ENCODE measurements at regions not wholly inside any gene's neighbourhood (a gene's known extent, or its start where the extent isn't known, plus 50 kb on each side); places are given as distances from the start of the nearest gene placed in this dataset.
"Not testable (repeated sequence)": the region's sequence is repeated elsewhere in the genome, so short reads cannot be mapped to it uniquely, and the experiment has no call there.

- TF ChIP-seq CTCF (IDR thresholded peaks at IDR 0.05; ENCODE audit: low read depth, low read length, poor library complexity, severe bottlenecking); EZH2phosphoT487 (IDR thresholded peaks at IDR 0.05; ENCODE audit: borderline replicate concordance, low read length): not testable (repeated sequence)
These were observed 148.1 kb downstream of the NPIPA7 start for GRCh38 chr16:16526998-16527397.

Data from DOHH2 (cell line).